GM10266 (cell line): ENCODE measurements at regions not wholly inside any gene's neighbourhood (a gene's known extent, or its start where the extent isn't known, plus 50 kb on each side); places are given as distances from the start of the nearest gene placed in this dataset.

Experiments used
- DNase-seq: peaks from one replicate; pipeline ENCODE4 v3.0.0; 2012; ENCODE audit errors: extremely low spot score
- CTCF ChIP-seq: IDR thresholded peaks from 2 replicates; pipeline ENCODE4 v1.5.1; 2012; ENCODE audit warnings: mild to moderate bottlenecking, low read depth; ENCODE audit not compliant: control insufficient read depth, insufficient read depth; ENCODE audit errors: missing control alignments

- TF ChIP-seq CTCF: no peak
- DNase-seq: no peak
Measured at GRCh38 chr9:116066221-116066620, 87.4 kb upstream of the PAPPA start.

DNA sequence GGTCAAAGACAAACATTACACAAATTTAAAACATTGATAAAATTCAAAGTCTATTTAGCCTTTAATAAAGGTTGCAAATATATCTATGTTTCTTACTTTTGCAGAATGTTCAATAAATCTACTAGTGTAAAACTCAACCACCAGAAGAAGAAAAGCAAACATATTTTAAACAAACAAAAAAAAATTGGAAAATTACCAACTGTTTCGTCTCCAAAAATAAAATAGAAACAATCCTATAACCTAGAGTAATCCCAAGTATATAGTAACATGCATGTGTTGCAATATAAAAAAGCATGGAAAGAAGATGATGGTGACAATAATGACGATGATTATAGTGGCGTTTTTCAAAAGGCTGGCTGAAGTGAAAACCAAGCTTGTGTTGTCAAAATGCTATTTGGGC lies 86.0 kb upstream of the PAPPA start:
- no peak for TF ChIP-seq CTCF
- no peak for DNase-seq

DNA sequence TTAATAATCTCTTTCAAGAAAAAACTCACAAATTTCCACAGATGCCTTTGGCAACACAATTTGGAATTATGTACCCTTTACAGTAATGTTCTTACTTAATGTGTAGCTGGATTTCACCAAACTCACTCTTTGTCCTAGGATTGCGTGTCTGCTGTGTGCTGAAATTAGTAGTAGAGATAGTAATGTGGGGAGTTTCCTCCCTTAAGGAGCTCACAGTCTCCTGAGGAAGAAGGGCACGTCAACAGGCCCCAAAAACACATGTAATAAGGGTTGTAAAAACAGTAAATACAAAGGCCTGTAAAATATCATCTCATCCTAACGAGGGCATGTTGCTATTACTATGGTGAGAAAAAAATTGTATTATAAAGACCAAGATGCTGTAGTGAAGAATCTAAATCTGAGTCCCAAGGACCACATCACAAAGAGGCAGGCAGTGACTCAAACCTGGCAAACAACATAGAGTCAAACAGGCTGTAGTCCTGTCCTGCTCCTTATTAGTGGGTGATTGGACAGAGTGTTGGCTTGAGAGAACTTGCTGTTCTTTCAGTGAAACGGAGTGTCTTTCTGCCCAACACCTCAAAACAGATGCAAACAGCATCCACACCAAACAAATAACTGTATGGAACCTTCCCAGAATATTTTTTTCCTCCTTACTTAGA lies 83.2 kb upstream of the PAPPA start:
- no peak for DNase-seq
- TF ChIP-seq CTCF: no peak

- no peak for TF ChIP-seq CTCF
- no peak for DNase-seq
Measured at GRCh38 chr9:116072046-116072445, 81.5 kb upstream of the PAPPA start.

DNA sequence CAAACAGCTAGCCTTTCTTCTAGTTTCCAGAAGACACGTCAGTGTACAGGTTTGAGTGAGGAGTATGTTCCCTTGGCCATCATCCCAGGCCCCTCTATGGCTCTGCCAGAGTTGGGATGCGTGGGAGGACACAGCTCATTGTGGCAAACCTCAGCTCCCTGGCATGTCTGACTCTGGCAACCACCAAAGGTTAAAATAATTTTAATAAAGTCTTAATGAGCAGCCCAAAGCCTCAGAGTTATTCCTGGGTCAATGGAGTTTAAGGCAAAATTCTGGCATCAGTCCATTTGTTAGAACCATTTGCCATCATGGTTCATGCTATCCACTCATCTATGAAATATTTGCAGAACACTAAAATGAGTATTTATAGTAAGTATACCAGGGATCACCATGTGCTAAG lies 79.8 kb upstream of the PAPPA start:
- DNase-seq: no peak
- no peak for TF ChIP-seq CTCF

GRCh38 chr9:116074658-116075057 lies 78.9 kb upstream of the PAPPA start:
- no peak for DNase-seq
- TF ChIP-seq CTCF: no peak

DNA sequence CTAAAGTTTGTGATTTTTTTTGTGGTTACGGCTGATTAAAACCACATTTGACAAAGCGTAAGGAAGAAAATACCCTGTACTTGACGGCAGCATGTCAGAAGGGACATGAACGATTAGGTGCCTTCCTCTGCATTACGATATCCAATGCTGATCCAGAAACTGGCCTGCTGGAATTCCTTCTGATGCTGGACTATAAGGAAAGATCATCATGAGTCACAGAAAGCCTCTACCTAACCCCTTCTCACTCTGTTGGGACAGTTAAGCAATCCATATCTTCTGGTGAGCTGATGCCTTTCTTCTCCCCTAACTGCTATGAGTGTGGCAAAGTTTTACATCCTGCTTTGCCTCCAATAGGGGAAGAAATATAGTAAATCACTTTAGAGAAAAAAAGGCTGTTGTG lies 78.4 kb upstream of the PAPPA start:
- no peak for DNase-seq
- TF ChIP-seq CTCF: no peak
